A549 (cell line): ENCODE measurements at regions not wholly inside any gene's neighbourhood (a gene's known extent, or its start where the extent isn't known, plus 50 kb on each side); places are given as distances from the start of the nearest gene placed in this dataset.

Source experiments
- CEBPB ChIP-seq, 2 experiments: fragments of >200 bp in 1 of 2; sonication (Bioruptor Twin) in 1 of 2; formaldehyde crosslinking in 1 of 2; IDR thresholded peaks; 2 replicates each; pipeline ENCODE4 v1.6.1; 2012 to 2016
- MYC ChIP-seq: IDR thresholded peaks from 2 replicates; pipeline ENCODE4 v1.6.1; 2012; ENCODE audit warnings: mild to moderate bottlenecking, inconsistent platforms, low read length, improper control_type of control experiment, borderline replicate concordance
- RAD21 ChIP-seq, 2 experiments: fragments of >200 bp in 1 of 2; sonication (Bioruptor Twin) in 1 of 2; formaldehyde crosslinking in 1 of 2; IDR thresholded peaks in 1 of 2; conservative IDR thresholded peaks in 1 of 2; 2 replicates in 1 of 2; 3 replicates in 1 of 2; pipeline ENCODE4 v1.6.1; 2012 to 2018; ENCODE audit warnings: inconsistent platforms in 1 of 2
- USF2 ChIP-seq: fragments of 450-650 bp; IDR thresholded peaks from 2 replicates; pipeline ENCODE4 v1.6.1; 2014; ENCODE audit warnings: antibody characterized with exemption
- TF ChIP-seq, protein P1 (sequence below): fragments of 200-600 bp; sonication (generic); IDR thresholded peaks from 2 replicates; pipeline ENCODE4 v1.6.1; 2016; ENCODE audit warnings: antibody characterized with exemption, mild to moderate bottlenecking, moderate library complexity
- TF ChIP-seq, protein P2 (sequence below): fragments of >200 bp; sonication (Bioruptor Twin); formaldehyde crosslinking; IDR thresholded peaks from 3 replicates; pipeline ENCODE4 v1.5.1; 2016

DNA sequence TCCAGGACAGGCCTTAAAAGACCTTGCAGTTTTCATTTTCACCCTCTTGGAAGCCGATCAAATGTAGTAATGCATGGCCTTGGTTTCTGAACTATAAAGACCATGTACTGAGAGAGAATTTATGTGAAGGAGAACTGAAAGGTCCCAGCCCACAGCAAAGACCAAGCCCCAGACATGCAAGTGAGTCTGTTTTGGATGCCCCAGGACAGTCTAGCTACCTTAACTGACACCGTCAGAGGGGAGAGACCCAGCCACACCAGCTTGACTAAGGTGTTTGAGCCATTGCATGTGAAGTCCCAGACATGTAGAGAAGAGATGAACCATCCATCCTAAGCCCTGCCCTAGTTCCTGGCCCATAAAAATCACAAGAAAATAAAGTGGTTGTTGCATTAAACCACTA, 316.8 kb upstream of the GATB start:
- TF ChIP-seq CEBPB (IDR thresholded peaks at IDR 0.05) (no peak), MYC (no peak), RAD21 (conservative IDR thresholded peaks at IDR 0.05 in 1 of 2, IDR thresholded peaks at IDR 0.05 in 1 of 2) (no peak), USF2 (no peak)
- TF ChIP-seq, protein P1, sequence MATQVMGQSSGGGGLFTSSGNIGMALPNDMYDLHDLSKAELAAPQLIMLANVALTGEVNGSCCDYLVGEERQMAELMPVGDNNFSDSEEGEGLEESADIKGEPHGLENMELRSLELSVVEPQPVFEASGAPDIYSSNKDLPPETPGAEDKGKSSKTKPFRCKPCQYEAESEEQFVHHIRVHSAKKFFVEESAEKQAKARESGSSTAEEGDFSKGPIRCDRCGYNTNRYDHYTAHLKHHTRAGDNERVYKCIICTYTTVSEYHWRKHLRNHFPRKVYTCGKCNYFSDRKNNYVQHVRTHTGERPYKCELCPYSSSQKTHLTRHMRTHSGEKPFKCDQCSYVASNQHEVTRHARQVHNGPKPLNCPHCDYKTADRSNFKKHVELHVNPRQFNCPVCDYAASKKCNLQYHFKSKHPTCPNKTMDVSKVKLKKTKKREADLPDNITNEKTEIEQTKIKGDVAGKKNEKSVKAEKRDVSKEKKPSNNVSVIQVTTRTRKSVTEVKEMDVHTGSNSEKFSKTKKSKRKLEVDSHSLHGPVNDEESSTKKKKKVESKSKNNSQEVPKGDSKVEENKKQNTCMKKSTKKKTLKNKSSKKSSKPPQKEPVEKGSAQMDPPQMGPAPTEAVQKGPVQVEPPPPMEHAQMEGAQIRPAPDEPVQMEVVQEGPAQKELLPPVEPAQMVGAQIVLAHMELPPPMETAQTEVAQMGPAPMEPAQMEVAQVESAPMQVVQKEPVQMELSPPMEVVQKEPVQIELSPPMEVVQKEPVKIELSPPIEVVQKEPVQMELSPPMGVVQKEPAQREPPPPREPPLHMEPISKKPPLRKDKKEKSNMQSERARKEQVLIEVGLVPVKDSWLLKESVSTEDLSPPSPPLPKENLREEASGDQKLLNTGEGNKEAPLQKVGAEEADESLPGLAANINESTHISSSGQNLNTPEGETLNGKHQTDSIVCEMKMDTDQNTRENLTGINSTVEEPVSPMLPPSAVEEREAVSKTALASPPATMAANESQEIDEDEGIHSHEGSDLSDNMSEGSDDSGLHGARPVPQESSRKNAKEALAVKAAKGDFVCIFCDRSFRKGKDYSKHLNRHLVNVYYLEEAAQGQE, result no peak
- TF ChIP-seq, protein P2, sequence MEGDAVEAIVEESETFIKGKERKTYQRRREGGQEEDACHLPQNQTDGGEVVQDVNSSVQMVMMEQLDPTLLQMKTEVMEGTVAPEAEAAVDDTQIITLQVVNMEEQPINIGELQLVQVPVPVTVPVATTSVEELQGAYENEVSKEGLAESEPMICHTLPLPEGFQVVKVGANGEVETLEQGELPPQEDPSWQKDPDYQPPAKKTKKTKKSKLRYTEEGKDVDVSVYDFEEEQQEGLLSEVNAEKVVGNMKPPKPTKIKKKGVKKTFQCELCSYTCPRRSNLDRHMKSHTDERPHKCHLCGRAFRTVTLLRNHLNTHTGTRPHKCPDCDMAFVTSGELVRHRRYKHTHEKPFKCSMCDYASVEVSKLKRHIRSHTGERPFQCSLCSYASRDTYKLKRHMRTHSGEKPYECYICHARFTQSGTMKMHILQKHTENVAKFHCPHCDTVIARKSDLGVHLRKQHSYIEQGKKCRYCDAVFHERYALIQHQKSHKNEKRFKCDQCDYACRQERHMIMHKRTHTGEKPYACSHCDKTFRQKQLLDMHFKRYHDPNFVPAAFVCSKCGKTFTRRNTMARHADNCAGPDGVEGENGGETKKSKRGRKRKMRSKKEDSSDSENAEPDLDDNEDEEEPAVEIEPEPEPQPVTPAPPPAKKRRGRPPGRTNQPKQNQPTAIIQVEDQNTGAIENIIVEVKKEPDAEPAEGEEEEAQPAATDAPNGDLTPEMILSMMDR, result no peak
